Fibroblast of lung (primary cell): ENCODE measurements at regions not wholly inside any gene's neighbourhood (a gene's known extent, or its start where the extent isn't known, plus 50 kb on each side); places are given as distances from the start of the nearest gene placed in this dataset.

Source experiments
- DNase-seq, 2 donors: peaks; one replicate each; pipeline versions ENCODE4 v3.0.0 to v3.0.0-alpha.2; 2010; ENCODE audit warnings: low read depth in 2 of 2
- H2AFZ ChIP-seq: 2 replicates; pipeline ENCODE4 v1.5.1; 2012; ENCODE audit warnings: low read length, control low read depth, inconsistent platforms
- H3K27ac ChIP-seq: 2 replicates; pipeline ENCODE4 v1.5.1; 2011; ENCODE audit warnings: low read length, control low read depth; ENCODE audit not compliant: insufficient read depth
- H3K27me3 ChIP-seq: 2 replicates; pipeline ENCODE4 v1.5.1; 2011; ENCODE audit warnings: mild to moderate bottlenecking, low read length; ENCODE audit not compliant: control insufficient read depth, insufficient read depth
- H3K36me3 ChIP-seq: 2 replicates; pipeline ENCODE4 v1.5.1; 2011; ENCODE audit warnings: low read length; ENCODE audit not compliant: control insufficient read depth, insufficient read depth
- H3K4me1 ChIP-seq: 2 replicates; pipeline ENCODE4 v1.5.1; 2011; ENCODE audit warnings: low read length; ENCODE audit not compliant: control insufficient read depth, insufficient read depth; ENCODE audit errors: extremely low read depth
- H3K4me2 ChIP-seq: 2 replicates; pipeline ENCODE4 v1.5.1; 2011; ENCODE audit warnings: low read length, control low read depth; ENCODE audit not compliant: insufficient read depth; ENCODE audit errors: extremely low read depth
- H3K4me3 ChIP-seq, 4 experiments: fragments of 200-600 bp in 1 of 4; sonication (generic) in 1 of 4; replicated peaks in 1 of 4; 2 replicates each; pipeline ENCODE4 v1.5.1; 2011 to 2016; ENCODE audit warnings: low read length in 4 of 4, low read depth in 3 of 4, mild to moderate bottlenecking in 3 of 4, control low read depth in 2 of 4, inconsistent platforms in 1 of 4, mixed read lengths in 1 of 4; ENCODE audit not compliant: insufficient read depth in 1 of 4; ENCODE audit errors: control extremely low read depth in 1 of 4
- H3K79me2 ChIP-seq: 2 replicates; pipeline ENCODE4 v1.5.1; 2012; ENCODE audit warnings: mild to moderate bottlenecking, low read length, inconsistent platforms; ENCODE audit not compliant: control insufficient read depth, insufficient read depth
- H3K9ac ChIP-seq: 2 replicates; pipeline ENCODE4 v1.5.1; 2011; ENCODE audit warnings: mild to moderate bottlenecking, low read length, control low read depth; ENCODE audit not compliant: insufficient read depth
- H3K9me3 ChIP-seq: 2 replicates; pipeline ENCODE4 v1.5.1; 2012; ENCODE audit warnings: low read depth, low read length; ENCODE audit not compliant: control insufficient read depth, insufficient read depth
- H4K20me1 ChIP-seq: 2 replicates; pipeline ENCODE4 v1.5.1; 2011; ENCODE audit warnings: low read length; ENCODE audit not compliant: control insufficient read depth, insufficient read depth; ENCODE audit errors: extremely low read depth
- CTCF ChIP-seq, 2 donors: IDR thresholded peaks in 1 of 2; conservative IDR thresholded peaks in 1 of 2; 1 replicate in 1 of 2; 2 replicates in 1 of 2; pipeline ENCODE4 v1.5.1; 2011 to 2012; ENCODE audit warnings: low read length in 2 of 2, control low read depth in 1 of 2, inconsistent platforms in 1 of 2, low read depth in 1 of 2, mild to moderate bottlenecking in 1 of 2
- EZH2 ChIP-seq: IDR thresholded peaks from 2 replicates; pipeline ENCODE4 v1.5.1; 2012; ENCODE audit warnings: low read length, control low read depth, mild to moderate bottlenecking; ENCODE audit errors: missing control alignments

- Histone ChIP-seq H3K4me2 (no peak overlapping the region), H3K9ac (no peak overlapping the region), H3K9me3 (no peaks in the 10 kb centered on the region), H2AFZ (no peak overlapping the region), H3K27me3 (no peaks in the 10 kb centered on the region), H3K27ac (no peak overlapping the region), H3K4me1 (no peaks in the 10 kb centered on the region), H3K36me3 (no peaks in the 10 kb centered on the region), H4K20me1 (no peaks in the 10 kb centered on the region), H3K79me2 (no peaks in the 10 kb centered on the region), H3K4me3 (no peak overlapping the region)
- no peak for DNase-seq
- TF ChIP-seq CTCF (conservative IDR thresholded peaks at IDR 0.05 in 1 of 2, IDR thresholded peaks at IDR 0.05 in 1 of 2; ENCODE audit: low read depth in 1 of 2, low read length in 2 of 2) (no peak), EZH2 (no peak)
Measured at GRCh38 chr18:22088029-22088428, 81.4 kb upstream of the GATA6 start.

- DNase-seq: no peak
- Histone ChIP-seq H3K9me3 (no peaks in the 10 kb centered on the region), H2AFZ (no peak overlapping the region), H4K20me1 (no peaks in the 10 kb centered on the region), H3K27me3 (no peaks in the 10 kb centered on the region), H3K4me1 (no peaks in the 10 kb centered on the region), H3K4me3 (no peak overlapping the region), H3K79me2 (no peaks in the 10 kb centered on the region), H3K9ac (no peak overlapping the region), H3K4me2 (no peak overlapping the region), H3K27ac (no peak overlapping the region), H3K36me3 (no peaks in the 10 kb centered on the region)
- TF ChIP-seq CTCF (conservative IDR thresholded peaks at IDR 0.05 in 1 of 2, IDR thresholded peaks at IDR 0.05 in 1 of 2; ENCODE audit: low read depth in 1 of 2, low read length in 2 of 2): no peak
- TF ChIP-seq EZH2: no peak
Measured at GRCh38 chr18:22088996-22089640, 80.3 kb upstream of the GATA6 start.

- DNase-seq: no peak
- H3K9ac ChIP-seq: no peak overlapping the region
- H3K4me1 ChIP-seq: no peaks in the 10 kb centered on the region
- no peak overlapping the region for H3K27ac ChIP-seq
- H3K4me2 ChIP-seq: no peak overlapping the region
- H2AFZ ChIP-seq: no peak overlapping the region
- no peaks in the 10 kb centered on the region for H3K27me3 ChIP-seq
- no peaks in the 10 kb centered on the region for H3K36me3 ChIP-seq
- no peak for TF ChIP-seq CTCF (conservative IDR thresholded peaks at IDR 0.05 in 1 of 2, IDR thresholded peaks at IDR 0.05 in 1 of 2; ENCODE audit: low read depth in 1 of 2, low read length in 2 of 2)
- no peak for TF ChIP-seq EZH2
- no peaks in the 10 kb centered on the region for H3K9me3 ChIP-seq
- H3K4me3 ChIP-seq: no peak overlapping the region
- H4K20me1 ChIP-seq: no peaks in the 10 kb centered on the region
- no peaks in the 10 kb centered on the region for H3K79me2 ChIP-seq
Measured at GRCh38 chr18:22091341-22091740, 78.0 kb upstream of the GATA6 start.
